WTC11 (cell line): ENCODE measurements at regions not wholly inside any gene's neighbourhood (a gene's known extent, or its start where the extent isn't known, plus 50 kb on each side); places are given as distances from the start of the nearest gene placed in this dataset.

Source experiments
- ATAC-seq: fragments of 200-7000 bp; cut with Tn5 transposase; 2 replicates; pipeline ENCODE4 v1.10.0; 2021; ENCODE audit warnings: mild to moderate bottlenecking, moderate library complexity
- CTCF ChIA-PET: fragments of 300-600 bp; sonication (Branson Sonifier 250); formaldehyde crosslinking; loops from one replicate; lab custom pipeline; 2021; ENCODE audit warnings: antibody characterized with exemption; lab: Charles Lee
- POLR2A ChIA-PET: fragments of 350-600 bp; sonication (Branson Sonifier 250); formaldehyde crosslinking; loops from one replicate; lab custom pipeline; 2021; ENCODE audit warnings: antibody characterized with exemption; lab: Charles Lee
- DNase-seq: peaks from one replicate; pipeline ENCODE4 v3.0.0; 2021; ENCODE audit warnings: low spot score
- H3K27ac Mint-ChIP-seq: 2 replicates; pipeline ENCODE4 v1.8.0; 2021; ENCODE audit warnings: mixed read lengths
- H3K27me3 Mint-ChIP-seq: 2 replicates; pipeline ENCODE4 v1.8.0; 2021; ENCODE audit warnings: low read depth, mild to moderate bottlenecking, moderate library complexity, mixed read lengths
- H3K36me3 Mint-ChIP-seq: 2 replicates; pipeline ENCODE4 v1.8.0; 2021; ENCODE audit warnings: mixed read lengths
- H3K4me1 Mint-ChIP-seq: 2 replicates; pipeline ENCODE4 v1.8.0; 2022; ENCODE audit warnings: mixed read lengths
- H3K4me3 Mint-ChIP-seq: 2 replicates; pipeline ENCODE4 v1.8.0; 2021; ENCODE audit warnings: mild to moderate bottlenecking, moderate library complexity, mixed read lengths
- H3K9me3 Mint-ChIP-seq: 2 replicates; pipeline ENCODE4 v1.8.0; 2021; ENCODE audit warnings: mixed read lengths
- ATF1 ChIP-seq: sonication (generic); formaldehyde crosslinking; IDR thresholded peaks from 2 replicates; pipeline ENCODE4 v1.8.1; 2023; ENCODE audit warnings: mild to moderate bottlenecking, moderate library complexity, missing genetic modification reagents
- FOXP1 ChIP-seq: sonication (generic); formaldehyde crosslinking; IDR thresholded peaks from 2 replicates; pipeline ENCODE4 v1.8.0; 2022; ENCODE audit warnings: missing genetic modification reagents, mild to moderate bottlenecking, moderate library complexity, borderline replicate concordance
- GRHL2 ChIP-seq: fragments of 250-450 bp; sonication (Bioruptor Pico); IDR thresholded peaks from 2 replicates; pipeline ENCODE4 v1.8.0; 2022; ENCODE audit warnings: mild to moderate bottlenecking, moderate library complexity; ENCODE audit not compliant: insufficient replicate concordance, severe bottlenecking
- MYBL2 ChIP-seq: sonication (generic); formaldehyde crosslinking; IDR thresholded peaks from 2 replicates; pipeline ENCODE4 v1.8.1; 2023; ENCODE audit warnings: mild to moderate bottlenecking, moderate library complexity, missing genetic modification reagents
- NFATC4 ChIP-seq: fragments of 250-450 bp; sonication (Bioruptor Pico); IDR thresholded peaks from 2 replicates; pipeline ENCODE4 v1.9.0; 2021; ENCODE audit warnings: mild to moderate bottlenecking
- OVOL2 ChIP-seq: fragments of 250-450 bp; sonication (Bioruptor Pico); IDR thresholded peaks from 2 replicates; pipeline ENCODE4 v1.9.0; 2021; ENCODE audit warnings: mild to moderate bottlenecking, borderline replicate concordance
- PRRX2 ChIP-seq: fragments of 250-450 bp; sonication (Bioruptor Pico); IDR thresholded peaks from 2 replicates; pipeline ENCODE4 v1.8.0; 2021; ENCODE audit warnings: mild to moderate bottlenecking
- RELA ChIP-seq: sonication (generic); formaldehyde crosslinking; IDR thresholded peaks from 2 replicates; pipeline ENCODE4 v1.8.1; 2022; ENCODE audit warnings: missing genetic modification reagents, mild to moderate bottlenecking, borderline replicate concordance
- TEAD4 ChIP-seq: sonication (generic); formaldehyde crosslinking; IDR thresholded peaks from 2 replicates; pipeline ENCODE4 v1.8.0; 2022; ENCODE audit warnings: mild to moderate bottlenecking, missing genetic modification reagents
- ZNF396 ChIP-seq: fragments of 250-450 bp; sonication (Bioruptor Pico); IDR thresholded peaks from 2 replicates; pipeline ENCODE4 v1.8.0; 2021; ENCODE audit warnings: mild to moderate bottlenecking, moderate library complexity, borderline replicate concordance
- ZNF416 ChIP-seq: fragments of 250-450 bp; sonication (Bioruptor Pico); IDR thresholded peaks from 2 replicates; pipeline ENCODE4 v1.9.0; 2021; ENCODE audit warnings: mild to moderate bottlenecking, inconsistent platforms
- TF ChIP-seq, protein P1 (sequence below): sonication (generic); formaldehyde crosslinking; IDR thresholded peaks from 2 replicates; pipeline ENCODE4 v1.8.0; 2023; ENCODE audit warnings: missing genetic modification reagents, mild to moderate bottlenecking, borderline replicate concordance
- TF ChIP-seq, protein P2 (sequence below): fragments of 250-450 bp; sonication (Bioruptor Pico); IDR thresholded peaks from 2 replicates; pipeline ENCODE4 v2.1.2; 2022; ENCODE audit warnings: mild to moderate bottlenecking, moderate library complexity
- TF ChIP-seq, protein P3 (sequence below): sonication (generic); formaldehyde crosslinking; IDR thresholded peaks from 2 replicates; pipeline ENCODE4 v1.8.0; 2022; ENCODE audit warnings: missing genetic modification reagents
- TF ChIP-seq, protein P4 (sequence below): sonication (generic); formaldehyde crosslinking; IDR thresholded peaks from 2 replicates; pipeline ENCODE4 v1.8.0; 2023; ENCODE audit warnings: missing genetic modification reagents
- TF ChIP-seq, protein P5 (sequence below): sonication (generic); formaldehyde crosslinking; IDR thresholded peaks from 2 replicates; pipeline ENCODE4 v1.8.0; 2022; ENCODE audit warnings: mild to moderate bottlenecking, missing genetic modification reagents
- TF ChIP-seq, protein P6 (sequence below): fragments of 250-450 bp; sonication (Bioruptor Pico); IDR thresholded peaks from 2 replicates; pipeline ENCODE4 v1.9.0; 2021; ENCODE audit warnings: mild to moderate bottlenecking, borderline replicate concordance
- TF ChIP-seq, protein P7 (sequence below): sonication (generic); formaldehyde crosslinking; IDR thresholded peaks from 2 replicates; pipeline ENCODE4 v1.8.1; 2022; ENCODE audit warnings: mild to moderate bottlenecking, missing genetic modification reagents, moderate library complexity, borderline replicate concordance

DNA sequence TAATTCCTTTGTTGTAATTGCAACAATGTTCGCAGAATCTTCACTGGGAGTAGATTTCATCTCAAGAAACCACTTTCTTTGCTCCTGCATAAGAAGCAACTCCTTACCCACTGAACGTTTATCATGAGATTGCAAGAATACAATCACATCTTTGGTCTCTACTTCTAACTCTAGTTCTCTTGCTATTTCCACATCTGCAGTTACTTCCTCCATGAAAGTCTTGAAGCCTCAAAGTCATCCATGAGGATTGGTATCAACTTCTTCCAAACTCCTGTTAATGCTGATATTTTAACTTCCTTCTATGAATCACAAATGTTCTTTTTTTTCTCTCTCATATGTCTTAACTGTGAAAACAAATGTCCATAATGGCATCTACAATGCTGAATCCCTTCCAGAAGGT, 118.6 kb upstream of the RAB4A start:
- H3K36me3 Mint-ChIP-seq: no peaks in the 10 kb centered on the region
- DNase-seq (no peak), ATAC-seq (no peak)
- H3K27me3 Mint-ChIP-seq: peaks cover 4% of the 10 kb centered on the region; the same call in 1 of the 2 replicates
- ChIA-PET POLR2A (interaction anchor here (0.6 kb wide), 1 partner anchor 60 kb away, joined by 3 read pairs; no protein-coding TSS in a partner anchor), CTCF (no interaction called here)
- no peak overlapping the region for H3K27ac Mint-ChIP-seq
- H3K4me3 Mint-ChIP-seq: no peak overlapping the region
- H3K4me1 Mint-ChIP-seq: peaks cover 12% of the 10 kb centered on the region
- H3K9me3 Mint-ChIP-seq: no peaks in the 10 kb centered on the region
- no peak for TF ChIP-seq FOXP1 (CRISPR knock-in tag)
- no peak for TF ChIP-seq MYBL2 (CRISPR knock-in tag)
- no peak for TF ChIP-seq ZNF416 (CRISPR knock-in tag)
- no peak for TF ChIP-seq OVOL2 (CRISPR knock-in tag)

DNA sequence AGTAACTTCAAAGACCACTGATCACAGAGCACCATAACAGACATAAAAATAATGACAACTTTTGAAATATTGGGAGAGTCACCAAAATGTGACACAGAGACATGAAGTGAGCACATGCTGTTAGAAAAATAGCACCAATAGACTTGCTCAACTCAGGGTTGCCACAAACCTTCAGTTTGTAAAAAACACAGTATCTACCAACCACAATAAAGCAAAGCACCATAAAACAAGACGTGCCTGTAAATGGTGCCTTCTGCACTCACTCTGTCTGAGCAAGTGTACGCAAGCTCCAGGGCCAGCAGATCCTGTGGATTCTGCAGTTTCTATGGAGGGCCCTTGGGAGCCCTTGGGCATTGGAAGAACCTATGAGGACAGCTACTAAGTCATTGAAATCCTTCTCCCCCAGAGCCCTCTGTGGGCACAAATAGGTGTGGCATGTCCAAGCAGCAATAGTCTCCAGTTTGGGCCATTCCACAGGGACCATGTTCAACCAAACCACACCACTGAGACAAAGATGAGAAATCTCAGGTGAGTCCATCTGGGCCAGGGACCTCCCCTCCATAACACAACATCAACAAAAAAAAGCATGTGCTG, 116.9 kb upstream of the RAB4A start:
- Mint-ChIP-seq H3K9me3 (no peaks in the 10 kb centered on the region), H3K4me1 (peaks cover 25% of the 10 kb centered on the region), H3K4me3 (no peak overlapping the region), H3K36me3 (no peaks in the 10 kb centered on the region), H3K27me3 (no peaks in the 10 kb centered on the region), H3K27ac (no peak overlapping the region)
- ChIA-PET CTCF (no interaction called here), POLR2A (no interaction called here)
- ATAC-seq (no peak), DNase-seq (no peak)
- TF ChIP-seq MYBL2 (CRISPR knock-in tag) (no peak), GRHL2 (CRISPR knock-in tag) (no peak), NFATC4 (CRISPR knock-in tag) (no peak), ATF1 (no peak), PRRX2 (no peak), RELA (CRISPR knock-in tag) (no peak), ZNF396 (no peak), TEAD4 (CRISPR knock-in tag) (no peak)
- TF ChIP-seq, protein P1, sequence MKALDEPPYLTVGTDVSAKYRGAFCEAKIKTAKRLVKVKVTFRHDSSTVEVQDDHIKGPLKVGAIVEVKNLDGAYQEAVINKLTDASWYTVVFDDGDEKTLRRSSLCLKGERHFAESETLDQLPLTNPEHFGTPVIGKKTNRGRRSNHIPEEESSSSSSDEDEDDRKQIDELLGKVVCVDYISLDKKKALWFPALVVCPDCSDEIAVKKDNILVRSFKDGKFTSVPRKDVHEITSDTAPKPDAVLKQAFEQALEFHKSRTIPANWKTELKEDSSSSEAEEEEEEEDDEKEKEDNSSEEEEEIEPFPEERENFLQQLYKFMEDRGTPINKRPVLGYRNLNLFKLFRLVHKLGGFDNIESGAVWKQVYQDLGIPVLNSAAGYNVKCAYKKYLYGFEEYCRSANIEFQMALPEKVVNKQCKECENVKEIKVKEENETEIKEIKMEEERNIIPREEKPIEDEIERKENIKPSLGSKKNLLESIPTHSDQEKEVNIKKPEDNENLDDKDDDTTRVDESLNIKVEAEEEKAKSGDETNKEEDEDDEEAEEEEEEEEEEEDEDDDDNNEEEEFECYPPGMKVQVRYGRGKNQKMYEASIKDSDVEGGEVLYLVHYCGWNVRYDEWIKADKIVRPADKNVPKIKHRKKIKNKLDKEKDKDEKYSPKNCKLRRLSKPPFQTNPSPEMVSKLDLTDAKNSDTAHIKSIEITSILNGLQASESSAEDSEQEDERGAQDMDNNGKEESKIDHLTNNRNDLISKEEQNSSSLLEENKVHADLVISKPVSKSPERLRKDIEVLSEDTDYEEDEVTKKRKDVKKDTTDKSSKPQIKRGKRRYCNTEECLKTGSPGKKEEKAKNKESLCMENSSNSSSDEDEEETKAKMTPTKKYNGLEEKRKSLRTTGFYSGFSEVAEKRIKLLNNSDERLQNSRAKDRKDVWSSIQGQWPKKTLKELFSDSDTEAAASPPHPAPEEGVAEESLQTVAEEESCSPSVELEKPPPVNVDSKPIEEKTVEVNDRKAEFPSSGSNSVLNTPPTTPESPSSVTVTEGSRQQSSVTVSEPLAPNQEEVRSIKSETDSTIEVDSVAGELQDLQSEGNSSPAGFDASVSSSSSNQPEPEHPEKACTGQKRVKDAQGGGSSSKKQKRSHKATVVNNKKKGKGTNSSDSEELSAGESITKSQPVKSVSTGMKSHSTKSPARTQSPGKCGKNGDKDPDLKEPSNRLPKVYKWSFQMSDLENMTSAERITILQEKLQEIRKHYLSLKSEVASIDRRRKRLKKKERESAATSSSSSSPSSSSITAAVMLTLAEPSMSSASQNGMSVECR (CRISPR knock-in tag): no peak
- TF ChIP-seq, protein P2, sequence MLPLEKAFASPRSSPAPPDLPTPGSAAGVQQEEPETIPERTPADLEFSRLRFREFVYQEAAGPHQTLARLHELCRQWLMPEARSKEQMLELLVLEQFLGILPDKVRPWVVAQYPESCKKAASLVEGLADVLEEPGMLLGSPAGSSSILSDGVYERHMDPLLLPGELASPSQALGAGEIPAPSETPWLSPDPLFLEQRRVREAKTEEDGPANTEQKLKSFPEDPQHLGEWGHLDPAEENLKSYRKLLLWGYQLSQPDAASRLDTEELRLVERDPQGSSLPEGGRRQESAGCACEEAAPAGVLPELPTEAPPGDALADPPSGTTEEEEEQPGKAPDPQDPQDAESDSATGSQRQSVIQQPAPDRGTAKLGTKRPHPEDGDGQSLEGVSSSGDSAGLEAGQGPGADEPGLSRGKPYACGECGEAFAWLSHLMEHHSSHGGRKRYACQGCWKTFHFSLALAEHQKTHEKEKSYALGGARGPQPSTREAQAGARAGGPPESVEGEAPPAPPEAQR: no peak
- TF ChIP-seq, protein P3, sequence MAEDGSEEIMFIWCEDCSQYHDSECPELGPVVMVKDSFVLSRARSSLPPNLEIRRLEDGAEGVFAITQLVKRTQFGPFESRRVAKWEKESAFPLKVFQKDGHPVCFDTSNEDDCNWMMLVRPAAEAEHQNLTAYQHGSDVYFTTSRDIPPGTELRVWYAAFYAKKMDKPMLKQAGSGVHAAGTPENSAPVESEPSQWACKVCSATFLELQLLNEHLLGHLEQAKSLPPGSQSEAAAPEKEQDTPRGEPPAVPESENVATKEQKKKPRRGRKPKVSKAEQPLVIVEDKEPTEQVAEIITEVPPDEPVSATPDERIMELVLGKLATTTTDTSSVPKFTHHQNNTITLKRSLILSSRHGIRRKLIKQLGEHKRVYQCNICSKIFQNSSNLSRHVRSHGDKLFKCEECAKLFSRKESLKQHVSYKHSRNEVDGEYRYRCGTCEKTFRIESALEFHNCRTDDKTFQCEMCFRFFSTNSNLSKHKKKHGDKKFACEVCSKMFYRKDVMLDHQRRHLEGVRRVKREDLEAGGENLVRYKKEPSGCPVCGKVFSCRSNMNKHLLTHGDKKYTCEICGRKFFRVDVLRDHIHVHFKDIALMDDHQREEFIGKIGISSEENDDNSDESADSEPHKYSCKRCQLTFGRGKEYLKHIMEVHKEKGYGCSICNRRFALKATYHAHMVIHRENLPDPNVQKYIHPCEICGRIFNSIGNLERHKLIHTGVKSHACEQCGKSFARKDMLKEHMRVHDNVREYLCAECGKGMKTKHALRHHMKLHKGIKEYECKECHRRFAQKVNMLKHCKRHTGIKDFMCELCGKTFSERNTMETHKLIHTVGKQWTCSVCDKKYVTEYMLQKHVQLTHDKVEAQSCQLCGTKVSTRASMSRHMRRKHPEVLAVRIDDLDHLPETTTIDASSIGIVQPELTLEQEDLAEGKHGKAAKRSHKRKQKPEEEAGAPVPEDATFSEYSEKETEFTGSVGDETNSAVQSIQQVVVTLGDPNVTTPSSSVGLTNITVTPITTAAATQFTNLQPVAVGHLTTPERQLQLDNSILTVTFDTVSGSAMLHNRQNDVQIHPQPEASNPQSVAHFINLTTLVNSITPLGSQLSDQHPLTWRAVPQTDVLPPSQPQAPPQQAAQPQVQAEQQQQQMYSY (CRISPR knock-in tag): no peak
- TF ChIP-seq, protein P4, sequence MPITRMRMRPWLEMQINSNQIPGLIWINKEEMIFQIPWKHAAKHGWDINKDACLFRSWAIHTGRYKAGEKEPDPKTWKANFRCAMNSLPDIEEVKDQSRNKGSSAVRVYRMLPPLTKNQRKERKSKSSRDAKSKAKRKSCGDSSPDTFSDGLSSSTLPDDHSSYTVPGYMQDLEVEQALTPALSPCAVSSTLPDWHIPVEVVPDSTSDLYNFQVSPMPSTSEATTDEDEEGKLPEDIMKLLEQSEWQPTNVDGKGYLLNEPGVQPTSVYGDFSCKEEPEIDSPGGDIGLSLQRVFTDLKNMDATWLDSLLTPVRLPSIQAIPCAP (CRISPR knock-in tag): no peak
- TF ChIP-seq, protein P5, sequence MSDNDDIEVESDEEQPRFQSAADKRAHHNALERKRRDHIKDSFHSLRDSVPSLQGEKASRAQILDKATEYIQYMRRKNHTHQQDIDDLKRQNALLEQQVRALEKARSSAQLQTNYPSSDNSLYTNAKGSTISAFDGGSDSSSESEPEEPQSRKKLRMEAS: no peak
- TF ChIP-seq, protein P6, sequence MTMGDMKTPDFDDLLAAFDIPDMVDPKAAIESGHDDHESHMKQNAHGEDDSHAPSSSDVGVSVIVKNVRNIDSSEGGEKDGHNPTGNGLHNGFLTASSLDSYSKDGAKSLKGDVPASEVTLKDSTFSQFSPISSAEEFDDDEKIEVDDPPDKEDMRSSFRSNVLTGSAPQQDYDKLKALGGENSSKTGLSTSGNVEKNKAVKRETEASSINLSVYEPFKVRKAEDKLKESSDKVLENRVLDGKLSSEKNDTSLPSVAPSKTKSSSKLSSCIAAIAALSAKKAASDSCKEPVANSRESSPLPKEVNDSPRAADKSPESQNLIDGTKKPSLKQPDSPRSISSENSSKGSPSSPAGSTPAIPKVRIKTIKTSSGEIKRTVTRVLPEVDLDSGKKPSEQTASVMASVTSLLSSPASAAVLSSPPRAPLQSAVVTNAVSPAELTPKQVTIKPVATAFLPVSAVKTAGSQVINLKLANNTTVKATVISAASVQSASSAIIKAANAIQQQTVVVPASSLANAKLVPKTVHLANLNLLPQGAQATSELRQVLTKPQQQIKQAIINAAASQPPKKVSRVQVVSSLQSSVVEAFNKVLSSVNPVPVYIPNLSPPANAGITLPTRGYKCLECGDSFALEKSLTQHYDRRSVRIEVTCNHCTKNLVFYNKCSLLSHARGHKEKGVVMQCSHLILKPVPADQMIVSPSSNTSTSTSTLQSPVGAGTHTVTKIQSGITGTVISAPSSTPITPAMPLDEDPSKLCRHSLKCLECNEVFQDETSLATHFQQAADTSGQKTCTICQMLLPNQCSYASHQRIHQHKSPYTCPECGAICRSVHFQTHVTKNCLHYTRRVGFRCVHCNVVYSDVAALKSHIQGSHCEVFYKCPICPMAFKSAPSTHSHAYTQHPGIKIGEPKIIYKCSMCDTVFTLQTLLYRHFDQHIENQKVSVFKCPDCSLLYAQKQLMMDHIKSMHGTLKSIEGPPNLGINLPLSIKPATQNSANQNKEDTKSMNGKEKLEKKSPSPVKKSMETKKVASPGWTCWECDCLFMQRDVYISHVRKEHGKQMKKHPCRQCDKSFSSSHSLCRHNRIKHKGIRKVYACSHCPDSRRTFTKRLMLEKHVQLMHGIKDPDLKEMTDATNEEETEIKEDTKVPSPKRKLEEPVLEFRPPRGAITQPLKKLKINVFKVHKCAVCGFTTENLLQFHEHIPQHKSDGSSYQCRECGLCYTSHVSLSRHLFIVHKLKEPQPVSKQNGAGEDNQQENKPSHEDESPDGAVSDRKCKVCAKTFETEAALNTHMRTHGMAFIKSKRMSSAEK (CRISPR knock-in tag): no peak
- TF ChIP-seq, protein P7, sequence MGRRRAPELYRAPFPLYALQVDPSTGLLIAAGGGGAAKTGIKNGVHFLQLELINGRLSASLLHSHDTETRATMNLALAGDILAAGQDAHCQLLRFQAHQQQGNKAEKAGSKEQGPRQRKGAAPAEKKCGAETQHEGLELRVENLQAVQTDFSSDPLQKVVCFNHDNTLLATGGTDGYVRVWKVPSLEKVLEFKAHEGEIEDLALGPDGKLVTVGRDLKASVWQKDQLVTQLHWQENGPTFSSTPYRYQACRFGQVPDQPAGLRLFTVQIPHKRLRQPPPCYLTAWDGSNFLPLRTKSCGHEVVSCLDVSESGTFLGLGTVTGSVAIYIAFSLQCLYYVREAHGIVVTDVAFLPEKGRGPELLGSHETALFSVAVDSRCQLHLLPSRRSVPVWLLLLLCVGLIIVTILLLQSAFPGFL (CRISPR knock-in tag): no peak
